ENCODE measurements at regions not wholly inside any gene's neighbourhood (a gene's known extent, or its start where the extent isn't known, plus 50 kb on each side); places are given as distances from the start of the nearest gene placed in this dataset.
"Not testable (repeated sequence)": the region's sequence is repeated elsewhere in the genome, so short reads cannot be mapped to it uniquely, and the experiment has no call there.

DNA sequence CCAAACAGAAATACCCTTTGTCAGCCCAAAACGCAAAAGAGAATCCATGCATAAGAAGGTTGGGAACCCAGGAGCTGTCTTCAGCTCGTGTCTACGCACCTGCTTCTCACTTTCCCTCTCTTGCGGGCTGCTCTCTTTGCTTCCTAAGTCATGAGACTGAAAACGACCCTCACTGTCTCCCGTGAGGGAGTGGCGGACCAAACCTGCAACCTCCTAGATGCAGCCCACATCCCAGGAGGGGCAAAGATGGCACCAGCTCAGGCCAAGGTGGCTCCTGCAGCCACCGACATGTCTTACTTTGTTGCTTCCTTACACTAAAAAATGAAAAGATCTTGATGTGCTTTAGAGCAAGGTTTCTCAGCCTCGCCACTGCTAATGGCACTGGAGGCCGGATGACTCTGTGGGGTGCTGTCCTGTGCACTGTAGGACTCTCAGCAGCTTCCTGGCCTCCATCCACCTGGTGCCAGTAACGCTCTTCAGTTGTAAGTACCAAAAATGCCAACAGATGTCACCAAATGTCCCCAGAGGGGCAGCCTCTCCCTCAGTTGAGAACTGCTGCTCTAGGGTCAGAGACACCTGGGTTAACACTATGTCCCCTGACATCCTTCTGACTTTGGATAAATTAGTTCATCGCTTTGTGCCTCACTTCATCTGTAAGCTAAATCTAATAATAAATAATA, 179.8 kb upstream of the PFKP start:
- DNase-seq: no peak

DNA sequence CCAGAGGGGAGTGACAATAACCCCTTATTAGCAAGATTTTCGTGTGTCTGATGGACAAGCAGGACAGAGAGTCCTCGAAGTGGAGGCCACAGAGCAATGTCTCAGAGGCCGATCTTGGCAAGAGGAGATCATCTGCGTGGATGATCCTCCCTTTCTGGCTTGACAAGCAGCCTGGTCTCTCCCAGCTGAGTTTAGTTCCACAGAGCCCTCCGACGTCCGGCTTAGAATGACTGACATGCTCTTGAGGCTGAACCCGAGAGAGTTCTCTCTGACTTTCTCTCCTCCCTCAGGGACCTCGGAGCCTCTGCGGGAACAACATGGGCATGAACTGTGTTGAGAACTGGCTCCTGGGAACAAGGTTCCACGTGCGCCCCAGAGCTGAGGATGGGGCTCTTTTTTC, 180.7 kb upstream of the PFKP start:
- no peak for DNase-seq

DNA sequence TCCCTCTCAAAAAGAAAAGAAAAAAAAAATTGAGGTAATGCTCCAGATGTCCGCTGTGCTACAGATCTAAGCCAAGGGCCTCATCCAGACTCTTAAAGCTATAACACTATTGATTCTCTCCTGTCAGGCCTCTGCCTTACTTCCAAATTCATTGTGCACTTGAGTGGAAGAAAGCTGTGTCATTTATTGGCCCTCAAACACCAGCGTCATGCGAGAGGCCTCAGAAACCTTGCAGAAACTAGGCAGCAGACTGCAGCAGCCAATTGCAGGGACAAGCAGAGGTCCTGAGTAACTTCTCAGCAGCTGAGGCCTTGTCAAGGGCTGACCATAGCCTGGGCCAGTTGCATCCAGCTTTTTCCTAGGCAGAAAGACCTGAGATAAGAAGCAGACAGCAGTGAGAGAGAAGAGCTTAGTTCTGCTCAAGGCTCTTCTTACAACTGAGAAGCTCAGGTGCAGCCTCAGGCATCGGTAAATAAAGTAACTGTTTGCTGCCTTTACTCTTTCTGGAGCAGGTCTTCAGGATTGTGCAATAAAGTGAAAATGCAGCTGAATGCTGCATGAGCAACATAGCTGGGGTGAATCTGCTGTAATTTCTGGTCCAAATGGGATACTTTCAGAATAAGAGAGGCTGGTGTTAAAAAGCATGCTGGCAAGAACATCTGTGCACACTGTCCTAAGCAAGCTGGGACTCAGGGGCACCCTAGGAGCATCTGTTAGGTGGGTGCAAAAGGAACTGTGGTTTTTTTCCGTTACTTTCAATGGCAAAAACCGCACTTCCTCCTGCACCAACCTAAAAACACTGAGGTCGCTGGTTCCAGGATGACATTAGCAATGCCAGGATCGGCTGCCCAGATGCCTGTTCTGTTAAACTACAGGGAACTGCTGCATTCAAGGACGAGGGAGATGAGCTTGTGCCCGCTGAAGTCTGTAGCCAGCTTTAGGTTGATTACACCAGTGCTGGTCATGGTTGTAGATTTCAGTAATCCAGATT, 181.8 kb upstream of the PFKP start:
- DNase-seq: no peak

DNA sequence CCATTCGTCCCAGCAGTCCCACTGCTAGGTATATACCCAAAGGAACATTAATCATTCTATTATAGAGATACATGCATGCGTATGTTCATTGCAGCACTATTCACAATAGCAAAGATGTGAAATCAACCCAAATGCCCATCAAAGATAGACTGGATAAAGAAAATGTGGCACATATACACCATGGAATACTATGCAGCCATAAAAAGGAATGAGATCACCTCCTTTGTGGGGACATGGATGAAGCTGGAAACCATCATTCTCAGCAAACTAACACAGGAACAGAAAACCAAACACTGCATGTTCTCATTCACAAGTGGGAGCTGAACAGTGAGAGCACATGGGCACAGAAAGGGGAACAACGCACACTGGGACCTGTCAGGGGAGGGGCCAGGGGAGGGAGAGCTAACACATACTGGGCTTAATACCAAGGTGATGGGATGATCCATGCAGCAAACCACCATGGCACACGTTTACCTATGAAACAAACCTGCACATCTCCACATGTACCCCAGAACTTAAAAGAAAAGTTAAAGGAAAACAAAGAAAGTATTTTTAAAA, 183.3 kb upstream of the PFKP start:
- DNase-seq: not testable (repeated sequence)

DNA sequence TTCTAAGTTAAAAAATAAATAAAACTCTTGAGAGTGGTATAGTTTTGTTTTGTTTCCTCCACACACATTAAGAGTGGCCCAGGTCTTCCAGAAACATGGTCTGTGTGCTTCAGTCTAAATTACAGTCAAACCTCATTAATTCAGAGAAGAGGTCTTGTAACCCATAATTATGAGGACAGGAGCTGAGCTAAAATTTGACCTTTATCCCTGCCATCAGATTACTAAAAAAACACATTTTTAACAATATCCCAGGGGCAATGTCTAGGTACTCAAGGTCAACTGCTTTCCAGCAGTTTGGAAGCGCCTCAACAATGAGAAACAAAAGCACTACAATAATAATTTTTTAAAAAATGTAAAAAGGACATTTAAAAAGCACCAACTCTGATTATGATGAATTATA, 184.1 kb upstream of the PFKP start:
- no peak for DNase-seq

DNA sequence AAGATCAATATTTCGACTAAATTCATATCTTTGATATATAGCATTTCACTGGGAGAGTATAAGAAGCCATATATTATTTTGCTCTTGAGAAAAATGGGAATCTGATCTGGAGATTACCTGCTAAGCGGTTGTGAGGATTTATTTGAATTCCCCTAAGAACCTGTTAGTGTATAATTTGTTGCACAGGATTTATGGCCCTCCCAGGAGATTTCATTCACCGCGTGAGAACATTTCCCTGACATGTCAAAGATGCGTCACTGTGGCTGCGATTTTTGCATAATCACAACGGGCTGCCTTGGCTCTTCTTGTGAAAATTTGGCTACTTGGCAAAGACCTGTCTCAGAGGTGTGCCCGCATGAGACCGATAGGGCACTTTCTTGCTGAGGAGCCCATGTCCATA, 184.7 kb upstream of the PFKP start:
- no peak for DNase-seq

DNA sequence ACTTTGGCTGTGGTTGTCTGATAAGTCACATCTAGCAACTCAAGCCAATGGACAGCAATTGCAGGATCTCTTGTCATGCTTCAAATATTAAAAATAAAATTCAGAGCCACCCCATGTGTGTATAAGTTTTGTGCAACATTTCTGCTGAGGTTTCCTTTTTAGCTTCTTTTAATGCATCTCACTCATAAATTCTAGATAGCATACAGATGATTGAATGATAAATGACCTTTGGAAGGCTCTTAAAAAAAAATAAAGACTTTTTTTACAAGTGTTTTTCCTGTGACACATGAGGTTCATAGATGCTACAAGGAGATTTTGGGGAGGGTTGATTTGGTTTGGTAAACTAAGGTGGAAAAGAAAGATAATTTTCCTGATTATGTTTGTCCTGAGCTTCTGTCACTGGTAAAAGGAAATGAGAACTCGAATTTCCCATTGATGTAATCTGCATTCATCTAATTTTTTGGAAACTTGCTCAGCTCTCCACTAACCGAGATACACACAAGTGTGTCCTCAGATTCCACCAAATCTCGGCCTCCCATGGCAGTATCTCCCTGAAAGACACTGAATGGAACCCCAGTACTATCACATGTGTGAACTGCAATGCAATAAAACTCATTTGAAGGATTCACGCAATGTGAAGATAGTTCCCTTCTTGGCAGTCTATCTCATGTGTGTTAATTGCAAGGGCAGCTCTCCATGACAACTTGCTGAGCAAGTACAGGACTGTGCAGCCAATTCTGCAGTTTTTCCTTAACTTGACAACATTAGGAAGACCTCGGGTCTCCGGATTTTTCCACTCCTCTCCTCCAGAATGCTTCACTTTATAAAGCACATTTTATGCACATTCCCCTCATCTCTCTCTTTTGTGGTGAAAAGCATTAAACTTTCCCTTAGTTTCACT, 185.4 kb upstream of the PFKP start:
- DNase-seq: no peak

DNA sequence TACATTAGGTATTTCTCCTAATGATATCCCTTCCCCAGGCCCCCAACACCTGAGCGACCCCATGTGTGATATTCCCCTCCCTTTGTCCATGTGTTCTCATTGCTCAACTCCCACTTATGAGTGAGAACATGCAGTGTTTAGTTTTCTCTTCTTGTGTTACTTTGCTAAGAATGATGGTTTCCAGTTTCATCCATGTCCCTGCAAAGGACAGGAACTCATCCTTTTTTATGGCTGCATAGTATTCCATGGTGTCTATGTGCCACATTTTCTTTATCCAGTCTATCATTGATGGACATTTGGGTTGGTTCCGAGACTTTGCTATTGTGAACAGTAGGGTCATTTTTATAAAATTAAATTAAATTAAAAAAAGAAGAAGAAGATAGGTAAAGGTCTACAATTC, 187.3 kb upstream of the PFKP start:
- not testable (repeated sequence) for DNase-seq

DNA sequence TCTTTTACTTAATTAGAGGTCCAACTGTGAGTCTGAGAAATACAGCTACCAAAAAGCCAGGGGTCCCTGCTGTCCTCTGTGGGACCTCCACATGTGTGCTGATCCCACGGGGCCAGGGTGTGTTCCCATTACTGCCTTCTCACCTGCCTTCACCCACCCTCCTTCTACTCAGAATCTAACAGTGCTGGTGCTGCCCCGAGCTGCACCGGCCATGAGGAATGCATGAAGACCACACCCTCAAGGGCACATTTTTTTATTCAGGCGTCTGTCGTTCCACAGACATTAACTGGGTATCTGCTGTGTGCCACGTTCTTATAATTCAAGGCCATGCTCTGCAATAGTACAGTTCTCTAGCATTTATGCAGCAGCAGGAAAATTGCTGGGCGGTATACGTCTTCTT, 188.5 kb upstream of the PFKP start:
- no peak for DNase-seq

DNA sequence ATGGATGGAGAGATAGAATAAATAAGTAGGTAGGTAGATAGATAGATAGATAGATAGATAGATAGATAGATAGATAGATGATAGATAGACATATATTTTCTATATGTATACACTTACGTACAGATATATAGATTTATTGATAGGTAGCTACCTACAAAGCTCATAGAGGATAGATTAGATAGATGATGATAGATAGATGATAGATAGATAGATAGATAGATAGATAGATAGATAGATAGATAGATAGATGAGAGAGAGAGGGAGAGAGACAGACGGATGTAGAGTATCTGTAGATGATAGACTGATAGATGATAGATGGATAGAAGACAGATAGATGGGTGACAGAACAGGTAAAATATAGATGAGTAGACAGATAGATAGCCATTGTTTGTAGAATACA, 191.3 kb upstream of the PFKP start:
- no peak for DNase-seq

DNA sequence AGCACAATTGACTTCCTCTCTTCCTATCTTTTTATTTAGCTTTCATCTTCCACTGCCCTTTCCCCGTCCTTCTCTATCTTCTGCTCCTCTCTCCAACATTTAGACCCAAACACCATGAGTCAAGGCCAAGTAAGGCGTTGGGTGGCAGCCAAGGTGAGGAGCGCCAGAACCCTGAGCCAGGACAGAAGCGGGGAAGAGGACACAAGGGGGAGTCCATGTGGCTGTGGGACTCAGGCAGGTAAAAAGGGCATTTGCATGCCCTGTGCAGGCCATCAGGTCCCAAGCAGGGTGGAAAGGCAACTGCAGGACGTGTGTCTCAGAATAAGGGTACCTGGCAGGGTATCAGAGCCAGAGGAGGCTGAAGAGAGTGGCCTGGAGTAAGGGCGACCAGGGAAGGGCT, 192.4 kb upstream of the PFKP start:
- DNase-seq: no peak

DNA sequence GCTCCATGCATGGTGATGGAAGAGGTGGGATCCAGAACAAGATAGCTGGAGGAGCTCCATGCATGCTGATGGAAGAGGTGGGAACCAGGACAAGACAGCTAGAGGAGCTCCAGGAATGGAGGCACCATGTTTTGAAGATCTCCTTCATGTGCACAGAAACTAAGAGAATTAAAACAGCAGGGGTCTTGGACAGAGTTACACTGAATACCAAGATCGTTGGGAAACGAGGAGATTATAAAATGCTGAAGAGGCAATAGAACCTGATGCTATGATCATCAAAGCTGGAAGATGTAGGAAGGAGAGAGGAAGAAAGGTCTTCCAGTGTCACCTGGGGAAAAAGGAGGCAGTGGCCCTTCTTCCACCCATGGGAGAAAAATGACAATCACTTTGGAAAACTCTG, 193.6 kb upstream of the PFKP start:
- no peak for DNase-seq

DNA sequence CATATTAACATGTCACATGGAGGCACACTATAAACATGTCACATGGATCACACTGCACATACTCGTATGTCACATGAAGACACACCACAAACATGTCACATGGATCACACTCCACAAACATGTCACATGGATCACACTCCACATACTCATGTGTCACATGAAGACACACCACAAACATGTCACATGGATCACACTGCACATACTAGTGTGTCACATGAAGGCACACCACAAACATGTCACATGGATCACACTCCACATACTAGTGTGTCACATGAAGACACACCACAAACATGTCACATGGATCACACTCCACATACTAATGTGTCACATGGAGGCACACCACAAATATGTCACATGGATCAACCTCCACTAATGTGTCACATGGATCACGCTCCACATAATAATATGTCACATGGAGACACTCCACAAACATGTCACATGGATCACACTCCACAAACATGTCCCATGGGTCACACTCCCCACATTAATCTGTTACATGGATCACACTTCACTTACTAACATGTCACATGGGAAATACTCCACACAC, 195.6 kb upstream of the PFKP start:
- no peak for DNase-seq

DNA sequence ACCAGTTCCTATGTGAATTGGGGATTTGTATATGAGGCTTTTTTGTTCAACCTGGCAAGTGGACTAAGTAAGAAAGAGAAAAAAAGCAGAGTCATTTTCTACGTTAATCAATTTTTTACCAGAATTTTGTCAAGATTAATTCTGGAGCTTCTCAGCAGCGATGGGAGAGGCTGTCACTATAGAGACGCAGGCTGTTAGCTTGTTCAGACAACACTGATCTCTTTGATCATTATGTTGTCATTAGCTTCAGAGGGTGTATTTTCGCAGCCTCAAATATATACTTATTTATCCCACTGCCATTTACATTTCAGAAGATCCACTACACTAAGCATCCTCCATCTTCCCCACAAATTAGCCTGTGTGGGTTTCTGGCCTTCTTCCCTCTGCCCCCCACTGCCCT, 196.7 kb upstream of the PFKP start:
- no peak for DNase-seq

DNA sequence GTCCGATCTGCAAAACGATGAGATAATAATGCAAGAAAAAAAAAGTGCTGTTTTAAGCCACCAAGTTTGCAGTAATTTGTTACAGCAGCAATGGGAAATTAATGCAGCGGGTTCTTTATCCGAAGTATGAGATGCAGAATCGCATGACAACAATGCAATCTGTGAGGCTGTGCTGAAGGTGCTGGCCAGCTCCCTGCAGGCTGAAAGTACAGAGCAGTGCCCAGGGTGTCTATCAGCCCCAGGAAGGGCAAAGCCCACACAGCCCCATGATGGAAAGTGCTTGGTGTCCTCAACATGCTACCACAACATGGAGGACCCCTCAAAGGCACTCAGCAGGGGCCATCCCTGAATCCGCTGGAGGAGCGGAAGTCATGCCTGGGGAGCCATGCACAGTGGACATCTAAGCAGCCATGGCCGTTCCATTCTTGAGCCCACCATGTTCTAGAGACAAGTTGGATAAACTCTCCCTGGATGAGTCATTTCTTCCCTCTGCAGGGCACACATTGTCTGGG, 199.5 kb upstream of the PFKP start:
- no peak for DNase-seq

DNA sequence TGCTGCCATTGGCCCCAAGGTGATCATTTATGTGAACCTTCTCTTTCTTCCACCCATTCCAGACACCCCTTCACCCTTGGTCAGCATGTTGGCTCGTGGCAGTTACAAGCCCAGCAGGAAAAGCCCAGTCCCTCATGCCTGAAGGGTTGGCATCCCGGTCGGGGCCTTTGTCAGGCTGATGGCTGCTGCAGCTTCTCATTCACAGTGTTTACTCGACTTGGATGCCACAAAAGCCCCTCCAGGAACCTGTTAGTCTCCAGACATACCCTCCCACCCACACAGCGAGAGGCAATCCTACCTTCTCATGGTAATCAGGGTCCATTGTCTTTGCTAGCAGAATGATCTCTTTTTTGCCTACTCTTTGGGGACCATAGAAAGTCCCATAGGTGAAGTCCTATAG, 200.8 kb upstream of the PFKP start:
- no peak for DNase-seq

DNA sequence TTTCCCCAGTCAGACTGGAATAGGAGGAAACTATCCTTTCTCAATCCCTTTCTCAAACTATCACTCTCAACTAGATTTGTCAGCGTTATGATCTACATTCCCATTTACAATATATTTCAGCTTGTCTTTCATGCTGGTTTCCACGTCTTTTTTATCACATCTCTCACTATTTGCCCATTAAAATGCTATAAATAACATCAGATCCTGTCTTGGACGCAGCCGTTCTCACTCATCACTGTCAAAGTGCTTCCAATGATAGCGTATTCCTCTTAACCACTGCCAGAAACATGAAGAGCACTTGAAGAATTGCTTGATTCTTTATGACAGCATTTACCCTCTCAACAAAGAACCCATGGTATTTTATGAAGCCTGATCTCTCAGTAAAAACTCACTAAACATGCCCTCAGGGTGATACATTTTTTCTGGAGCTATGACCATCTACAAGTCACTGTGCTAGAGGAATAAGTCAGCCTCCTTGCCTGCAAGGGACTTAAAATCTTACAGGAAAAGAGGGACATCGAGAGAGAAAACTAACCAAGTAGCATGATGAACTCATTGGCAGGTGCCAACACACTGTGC, 205.6 kb upstream of the PFKP start:
- no peak for DNase-seq

DNA sequence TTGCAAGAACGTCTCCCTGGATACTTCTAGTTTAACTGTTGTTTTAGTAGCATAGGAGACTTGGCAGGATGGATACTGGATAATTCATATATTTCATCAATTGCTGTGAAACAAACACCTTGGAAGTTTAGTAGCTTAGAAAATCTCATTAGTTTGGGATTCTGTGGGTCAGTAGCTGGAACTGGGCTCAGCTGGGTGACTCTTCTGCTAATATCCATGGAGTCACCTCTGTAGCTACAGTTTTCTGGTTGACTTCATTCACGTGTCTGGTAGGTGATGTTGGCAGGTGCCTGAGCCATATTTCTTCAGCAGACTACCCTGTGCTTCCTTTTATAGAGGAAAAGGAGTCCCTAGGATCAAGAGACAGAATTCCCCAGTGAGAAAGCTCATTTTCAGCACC, 208.9 kb upstream of the PFKP start:
- no peak for DNase-seq

DNA sequence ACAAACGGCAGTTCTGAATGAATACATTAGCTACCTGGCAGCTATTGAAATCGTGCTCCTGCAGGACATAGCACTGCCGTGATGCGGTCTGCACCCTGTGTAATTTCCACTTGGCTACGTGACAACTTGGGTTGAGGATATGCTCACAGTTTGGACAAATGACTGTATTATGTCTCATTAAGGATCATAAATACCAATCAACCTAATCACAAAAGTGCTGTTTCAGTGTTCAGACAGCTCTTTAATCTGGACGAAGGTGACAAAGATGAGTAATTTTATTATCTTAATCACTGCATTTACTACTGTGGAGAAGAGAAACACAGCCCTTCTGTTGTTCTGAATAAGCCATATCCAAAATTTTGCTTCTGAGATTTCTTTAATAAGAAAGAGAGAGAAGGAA, 210.8 kb upstream of the PFKP start:
- no peak for DNase-seq

DNA sequence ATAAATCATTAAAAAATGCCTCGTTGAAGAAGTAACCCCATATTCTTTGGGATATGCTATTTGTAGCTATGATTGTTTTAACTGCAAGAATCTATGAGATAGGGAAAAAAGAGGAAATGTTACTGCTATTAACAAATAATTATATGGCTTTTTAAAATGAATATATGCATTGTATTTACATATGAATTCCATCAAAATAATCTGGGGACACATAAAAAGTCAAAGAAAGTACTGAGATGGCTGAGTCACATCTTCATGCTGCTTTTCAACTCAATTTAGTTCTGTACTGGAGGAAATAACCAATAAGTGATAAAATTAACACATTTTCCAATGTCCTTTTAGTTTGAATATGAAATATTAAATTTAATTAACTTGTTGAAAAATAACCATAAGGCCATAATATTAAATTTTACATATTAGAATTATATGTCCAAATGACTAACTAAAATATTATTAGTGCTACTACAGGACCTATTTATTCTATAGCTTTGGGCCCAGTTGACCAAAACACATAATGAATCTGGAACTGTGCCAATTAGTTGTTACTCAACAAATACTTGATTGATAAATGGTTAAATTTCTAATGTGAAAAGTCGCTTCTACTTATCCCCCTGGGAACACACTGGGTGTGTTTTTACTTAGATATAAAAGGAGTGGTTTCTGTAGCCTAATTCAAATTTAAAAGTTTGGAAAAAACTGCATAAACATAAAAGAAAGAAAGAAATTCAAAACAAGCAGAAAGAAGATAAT, 214.6 kb upstream of the PFKP start:
- DNase-seq: no peak

DNA sequence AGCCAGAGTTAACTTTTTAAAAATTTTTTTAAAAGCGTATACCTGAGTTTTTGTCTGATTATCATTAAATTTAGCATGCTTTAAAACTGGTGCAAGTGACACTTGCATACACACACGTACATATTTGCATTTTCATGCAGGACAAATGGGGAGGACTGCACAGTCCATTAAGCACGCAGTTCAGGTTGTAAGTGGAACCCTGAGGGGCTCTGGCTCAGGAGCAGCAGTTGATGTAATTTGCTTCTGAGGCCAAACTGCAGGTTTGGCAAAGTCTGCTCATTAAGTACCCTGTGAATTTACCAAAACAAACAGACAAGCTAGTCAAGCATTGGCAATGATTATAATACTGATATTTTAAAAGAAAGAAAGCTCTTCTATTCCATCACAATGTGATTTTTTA, 215.8 kb upstream of the PFKP start:
- DNase-seq: no peak

All from activated CD4-positive, CD25-positive, alpha-beta regulatory T cell treated with anti-CD3 and anti-CD28 coated beads, Interleukin-2, amount 50 U/mL, for 72 hours (primary cell).